ENCODE measurements at regions not wholly inside any gene's neighbourhood (a gene's known extent, or its start where the extent isn't known, plus 50 kb on each side); places are given as distances from the start of the nearest gene placed in this dataset.

GRCh38 chr6:98212468-98212867 is 621.9 kb upstream of the POU3F2 start:
- Mint-ChIP-seq H3K4me3 (no peak overlapping the region), H3K4me1 (ENCODE audit: low read depth) (no peaks in the 10 kb centered on the region), H3K36me3 (ENCODE audit: low read depth) (no peaks in the 10 kb centered on the region), H3K27me3 (ENCODE audit: low read depth) (no peaks in the 10 kb centered on the region), H3K9me3 (no peaks in the 10 kb centered on the region), H3K27ac (no peak overlapping the region)

GRCh38 chr6:98215531-98215930 is 618.8 kb upstream of the POU3F2 start:
- H3K4me1 Mint-ChIP-seq (ENCODE audit: low read depth), result no peaks in the 10 kb centered on the region
- H3K36me3 Mint-ChIP-seq (ENCODE audit: low read depth), result no peaks in the 10 kb centered on the region
- H3K4me3 Mint-ChIP-seq, result no peak overlapping the region
- no peaks in the 10 kb centered on the region for H3K9me3 Mint-ChIP-seq
- no peak overlapping the region for H3K27ac Mint-ChIP-seq
- no peaks in the 10 kb centered on the region for H3K27me3 Mint-ChIP-seq (ENCODE audit: low read depth)

- Mint-ChIP-seq H3K9me3 (no peaks in the 10 kb centered on the region), H3K36me3 (ENCODE audit: low read depth) (no peaks in the 10 kb centered on the region), H3K27me3 (ENCODE audit: low read depth) (no peaks in the 10 kb centered on the region), H3K4me1 (ENCODE audit: low read depth) (no peaks in the 10 kb centered on the region), H3K4me3 (no peak overlapping the region), H3K27ac (no peak overlapping the region)
These were observed 604.1 kb upstream of the POU3F2 start for GRCh38 chr6:98230250-98230649.

- no peaks in the 10 kb centered on the region for H3K27me3 Mint-ChIP-seq (ENCODE audit: low read depth)
- H3K9me3 Mint-ChIP-seq, result peaks cover 4% of the 10 kb centered on the region
- no peaks in the 10 kb centered on the region for H3K36me3 Mint-ChIP-seq (ENCODE audit: low read depth)
- H3K4me3 Mint-ChIP-seq, result no peak overlapping the region
- no peaks in the 10 kb centered on the region for H3K4me1 Mint-ChIP-seq (ENCODE audit: low read depth)
- H3K27ac Mint-ChIP-seq, result no peak overlapping the region
These were observed 595.3 kb upstream of the POU3F2 start for GRCh38 chr6:98239057-98239456.

GRCh38 chr6:98241630-98242029 is 592.7 kb upstream of the POU3F2 start:
- H3K27ac Mint-ChIP-seq, result no peak overlapping the region
- H3K27me3 Mint-ChIP-seq (ENCODE audit: low read depth), result no peaks in the 10 kb centered on the region
- H3K9me3 Mint-ChIP-seq, result no peaks in the 10 kb centered on the region
- no peak overlapping the region for H3K4me3 Mint-ChIP-seq
- no peaks in the 10 kb centered on the region for H3K4me1 Mint-ChIP-seq (ENCODE audit: low read depth)
- no peaks in the 10 kb centered on the region for H3K36me3 Mint-ChIP-seq (ENCODE audit: low read depth)

GRCh38 chr6:98254624-98255023 is 579.8 kb upstream of the POU3F2 start:
- H3K4me1 Mint-ChIP-seq (ENCODE audit: low read depth), result no peaks in the 10 kb centered on the region
- H3K27ac Mint-ChIP-seq, result no peak overlapping the region
- no peaks in the 10 kb centered on the region for H3K27me3 Mint-ChIP-seq (ENCODE audit: low read depth)
- no peaks in the 10 kb centered on the region for H3K36me3 Mint-ChIP-seq (ENCODE audit: low read depth)
- H3K4me3 Mint-ChIP-seq, result no peak overlapping the region
- no peaks in the 10 kb centered on the region for H3K9me3 Mint-ChIP-seq

GRCh38 chr6:98260382-98260781 is 574.0 kb upstream of the POU3F2 start:
- H3K4me1 Mint-ChIP-seq (ENCODE audit: low read depth), result no peaks in the 10 kb centered on the region
- H3K27me3 Mint-ChIP-seq (ENCODE audit: low read depth), result no peaks in the 10 kb centered on the region
- H3K9me3 Mint-ChIP-seq, result no peaks in the 10 kb centered on the region
- H3K27ac Mint-ChIP-seq, result no peak overlapping the region
- no peak overlapping the region for H3K4me3 Mint-ChIP-seq
- no peaks in the 10 kb centered on the region for H3K36me3 Mint-ChIP-seq (ENCODE audit: low read depth)

GRCh38 chr6:98272060-98272459 is 562.3 kb upstream of the POU3F2 start:
- no peaks in the 10 kb centered on the region for H3K36me3 Mint-ChIP-seq (ENCODE audit: low read depth)
- H3K27me3 Mint-ChIP-seq (ENCODE audit: low read depth), result no peaks in the 10 kb centered on the region
- H3K9me3 Mint-ChIP-seq, result no peaks in the 10 kb centered on the region
- no peaks in the 10 kb centered on the region for H3K4me1 Mint-ChIP-seq (ENCODE audit: low read depth)
- no peak overlapping the region for H3K4me3 Mint-ChIP-seq
- no peak overlapping the region for H3K27ac Mint-ChIP-seq

GRCh38 chr6:98274691-98275090 is 559.7 kb upstream of the POU3F2 start:
- Mint-ChIP-seq H3K36me3 (ENCODE audit: low read depth) (no peaks in the 10 kb centered on the region), H3K27ac (no peak overlapping the region), H3K4me1 (ENCODE audit: low read depth) (no peaks in the 10 kb centered on the region), H3K4me3 (no peak overlapping the region), H3K27me3 (ENCODE audit: low read depth) (no peaks in the 10 kb centered on the region), H3K9me3 (no peaks in the 10 kb centered on the region)

- Mint-ChIP-seq H3K4me3 (no peak overlapping the region), H3K4me1 (ENCODE audit: low read depth) (no peaks in the 10 kb centered on the region), H3K36me3 (ENCODE audit: low read depth) (no peaks in the 10 kb centered on the region), H3K27me3 (ENCODE audit: low read depth) (no peaks in the 10 kb centered on the region), H3K9me3 (no peaks in the 10 kb centered on the region), H3K27ac (no peak overlapping the region)
These were observed 553.9 kb upstream of the POU3F2 start for GRCh38 chr6:98280492-98280891.

GRCh38 chr6:98286620-98287019 is 547.8 kb upstream of the POU3F2 start:
- Mint-ChIP-seq H3K4me3 (no peak overlapping the region), H3K9me3 (no peaks in the 10 kb centered on the region), H3K36me3 (ENCODE audit: low read depth) (no peaks in the 10 kb centered on the region), H3K4me1 (ENCODE audit: low read depth) (no peaks in the 10 kb centered on the region), H3K27ac (no peak overlapping the region), H3K27me3 (ENCODE audit: low read depth) (no peaks in the 10 kb centered on the region)

GRCh38 chr6:98287876-98288275 is 546.5 kb upstream of the POU3F2 start:
- H3K4me3 Mint-ChIP-seq, result no peak overlapping the region
- no peaks in the 10 kb centered on the region for H3K36me3 Mint-ChIP-seq (ENCODE audit: low read depth)
- no peaks in the 10 kb centered on the region for H3K9me3 Mint-ChIP-seq
- H3K27me3 Mint-ChIP-seq (ENCODE audit: low read depth), result no peaks in the 10 kb centered on the region
- H3K27ac Mint-ChIP-seq, result no peak overlapping the region
- no peaks in the 10 kb centered on the region for H3K4me1 Mint-ChIP-seq (ENCODE audit: low read depth)

- Mint-ChIP-seq H3K27ac (no peak overlapping the region), H3K36me3 (ENCODE audit: low read depth) (no peaks in the 10 kb centered on the region), H3K4me1 (ENCODE audit: low read depth) (no peaks in the 10 kb centered on the region), H3K27me3 (ENCODE audit: low read depth) (no peaks in the 10 kb centered on the region), H3K9me3 (no peaks in the 10 kb centered on the region), H3K4me3 (no peak overlapping the region)
These were observed 541.6 kb upstream of the POU3F2 start for GRCh38 chr6:98292810-98293209.

- H3K27ac Mint-ChIP-seq, result no peak overlapping the region
- no peaks in the 10 kb centered on the region for H3K4me1 Mint-ChIP-seq (ENCODE audit: low read depth)
- no peaks in the 10 kb centered on the region for H3K36me3 Mint-ChIP-seq (ENCODE audit: low read depth)
- H3K27me3 Mint-ChIP-seq (ENCODE audit: low read depth), result no peaks in the 10 kb centered on the region
- no peak overlapping the region for H3K4me3 Mint-ChIP-seq
- H3K9me3 Mint-ChIP-seq, result no peaks in the 10 kb centered on the region
These were observed 538.7 kb upstream of the POU3F2 start for GRCh38 chr6:98295515-98296175.

GRCh38 chr6:98308564-98308963 is 525.8 kb upstream of the POU3F2 start:
- Mint-ChIP-seq H3K4me3 (no peak overlapping the region), H3K4me1 (ENCODE audit: low read depth) (no peaks in the 10 kb centered on the region), H3K9me3 (no peaks in the 10 kb centered on the region), H3K27ac (no peak overlapping the region), H3K36me3 (ENCODE audit: low read depth) (no peaks in the 10 kb centered on the region), H3K27me3 (ENCODE audit: low read depth) (no peaks in the 10 kb centered on the region)

- H3K9me3 Mint-ChIP-seq, result no peaks in the 10 kb centered on the region
- no peaks in the 10 kb centered on the region for H3K4me1 Mint-ChIP-seq (ENCODE audit: low read depth)
- no peak overlapping the region for H3K27ac Mint-ChIP-seq
- no peaks in the 10 kb centered on the region for H3K36me3 Mint-ChIP-seq (ENCODE audit: low read depth)
- H3K27me3 Mint-ChIP-seq (ENCODE audit: low read depth), result no peaks in the 10 kb centered on the region
- no peak overlapping the region for H3K4me3 Mint-ChIP-seq
These were observed 523.9 kb upstream of the POU3F2 start for GRCh38 chr6:98310443-98310842.

Measured in T-helper 1 cell treated with Interleukin-12 subunit alpha and Interleukin-12 subunit beta and Interleukin-4 antibody, amounts not matched to agents 30 μg/mL and 1 μg/mL, for 36 hours (primary cell).